Loucy (cell line): ENCODE measurements at regions not wholly inside any gene's neighbourhood (a gene's known extent, or its start where the extent isn't known, plus 50 kb on each side); places are given as distances from the start of the nearest gene placed in this dataset.

Source experiments
- H2AFZ ChIP-seq: fragments of 200-600 bp; sonication (generic); 2 replicates; pipeline ENCODE4 v1.6.0; 2016; ENCODE audit warnings: antibody characterized with exemption, mild to moderate bottlenecking, low read length, moderate library complexity
- H3F3A ChIP-seq: fragments of 200-600 bp; 2 replicates; pipeline ENCODE4 v1.6.0; 2016; ENCODE audit warnings: antibody characterized with exemption, low read depth, mild to moderate bottlenecking
- H3K27me3 ChIP-seq: fragments of 200-600 bp; sonication (generic); 2 replicates; pipeline ENCODE4 v1.6.1; 2014; ENCODE audit warnings: low read length, mild to moderate bottlenecking; ENCODE audit not compliant: insufficient read depth, poor library complexity, severe bottlenecking
- H3K36me3 ChIP-seq: fragments of 200-600 bp; sonication (generic); 2 replicates; pipeline ENCODE4 v1.6.1; 2016; ENCODE audit warnings: low read length; ENCODE audit not compliant: insufficient read depth
- H3K4me1 ChIP-seq: fragments of 200-600 bp; sonication (generic); 2 replicates; pipeline ENCODE4 v1.5.1; 2014; ENCODE audit warnings: low read length, mild to moderate bottlenecking; ENCODE audit not compliant: insufficient read depth, poor library complexity, severe bottlenecking
- H3K4me2 ChIP-seq: fragments of 200-600 bp; sonication (generic); 2 replicates; pipeline ENCODE4 v1.6.0; 2014; ENCODE audit warnings: antibody characterized with exemption, low read length, low read depth, mild to moderate bottlenecking; ENCODE audit not compliant: poor library complexity, severe bottlenecking
- H3K4me3 ChIP-seq: fragments of 200-600 bp; sonication (generic); 2 replicates; pipeline ENCODE4 v1.5.1; 2014; ENCODE audit warnings: low read length, mild to moderate bottlenecking, mixed read lengths; ENCODE audit not compliant: poor library complexity, severe bottlenecking
- H3K79me2 ChIP-seq: fragments of 200-600 bp; sonication (generic); 2 replicates; pipeline ENCODE4 v1.6.1; 2014; ENCODE audit warnings: low read length; ENCODE audit not compliant: insufficient read depth
- H3K9ac ChIP-seq: fragments of 200-600 bp; sonication (generic); 2 replicates; pipeline ENCODE4 v1.6.0; 2014; ENCODE audit warnings: mild to moderate bottlenecking, low read depth, low read length, moderate library complexity; ENCODE audit not compliant: poor library complexity, severe bottlenecking
- H3K9me2 ChIP-seq: fragments of 200-600 bp; sonication (generic); replicated peaks from 2 replicates; pipeline ENCODE4 v1.6.1; 2016; ENCODE audit warnings: low read depth, low read length, mixed read lengths
- H3K9me3 ChIP-seq: fragments of 200-600 bp; sonication (generic); 2 replicates; pipeline ENCODE4 v1.6.1; 2014; ENCODE audit warnings: mild to moderate bottlenecking, antibody characterized with exemption, low read length, low read depth; ENCODE audit not compliant: insufficient read depth
- H4K20me1 ChIP-seq: fragments of 200-600 bp; sonication (generic); 2 replicates; pipeline ENCODE4 v1.6.0; 2014; ENCODE audit warnings: antibody characterized with exemption, low read length, mild to moderate bottlenecking; ENCODE audit not compliant: insufficient read depth, poor library complexity, severe bottlenecking
- CTCF ChIP-seq: fragments of 200-600 bp; sonication (generic); conservative IDR thresholded peaks from 2 replicates; pipeline ENCODE4 v1.5.1; 2014; ENCODE audit warnings: mild to moderate bottlenecking, antibody characterized with exemption, low read length
- EZH2phosphoT487 ChIP-seq: fragments of 200-600 bp; IDR thresholded peaks from 2 replicates; pipeline ENCODE4 v1.6.1; 2018; ENCODE audit warnings: antibody characterized with exemption, mild to moderate bottlenecking, moderate library complexity, borderline replicate concordance

DNA sequence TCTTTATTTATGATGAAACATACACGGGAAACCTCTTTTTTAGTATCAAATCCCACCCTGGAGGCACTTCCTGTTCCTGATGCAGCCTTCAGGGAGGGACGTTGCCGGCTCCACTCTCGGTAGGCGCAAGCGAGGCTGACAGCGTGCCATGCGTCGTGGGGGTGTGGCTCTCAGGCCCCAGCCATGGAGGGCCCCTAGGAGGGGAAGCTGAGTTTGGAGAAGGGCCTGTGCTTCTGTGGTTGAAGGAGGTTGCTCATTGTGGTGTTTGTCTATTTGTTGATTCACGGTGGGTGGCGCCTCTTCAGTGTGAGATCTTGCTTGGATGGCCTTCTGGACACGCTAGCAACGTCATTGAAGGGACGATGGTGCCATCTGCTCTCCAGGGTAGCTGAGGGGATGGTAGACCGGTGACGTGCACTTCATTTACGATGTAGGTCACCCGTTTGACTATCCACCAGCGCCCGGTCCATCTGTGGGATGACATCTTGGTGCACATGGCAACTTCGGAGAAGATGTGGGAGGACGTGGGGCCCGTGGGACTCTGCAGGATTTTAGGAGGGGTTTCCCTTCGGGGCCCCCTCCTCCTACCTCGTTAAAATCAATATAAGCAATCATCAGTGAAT lies 126.3 kb upstream of the RTL1 start:
- Histone ChIP-seq H3F3A (no peaks in the 10 kb centered on the region), H3K9me3 (no peaks in the 10 kb centered on the region; the same call in 1 of the 2 replicates), H3K9me2 (no peaks in the 10 kb centered on the region), H3K36me3 (no peaks in the 10 kb centered on the region), H3K9ac (no peak overlapping the region), H3K4me2 (no peak overlapping the region), H4K20me1 (no peaks in the 10 kb centered on the region), H3K4me1 (no peaks in the 10 kb centered on the region), H3K4me3 (no peak overlapping the region), H3K27me3 (no peaks in the 10 kb centered on the region), H3K79me2 (no peaks in the 10 kb centered on the region), H2AFZ (no peak overlapping the region)
- TF ChIP-seq EZH2phosphoT487 (no peak), CTCF (no peak)

DNA sequence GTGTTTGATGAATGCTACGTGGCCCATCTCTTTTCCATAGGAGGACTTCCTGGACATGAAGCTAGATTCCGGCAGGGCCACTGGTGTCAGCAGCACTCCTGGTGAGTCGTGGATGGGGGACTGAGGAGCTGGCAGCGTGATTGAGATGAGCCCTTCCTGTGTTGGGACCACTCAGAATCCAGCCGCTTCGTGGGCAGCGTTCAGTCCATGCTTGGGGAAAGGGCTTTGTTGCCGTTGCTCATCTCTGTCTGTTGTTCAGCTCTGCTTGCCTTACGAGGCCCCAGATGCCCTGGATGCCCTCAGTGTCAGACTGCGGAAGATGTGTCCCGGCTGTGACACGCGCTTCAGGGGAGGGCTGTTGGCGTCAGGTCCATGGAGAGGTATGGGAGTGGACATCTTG lies 127.1 kb upstream of the RTL1 start:
- no peaks in the 10 kb centered on the region for H3K79me2 ChIP-seq
- no peak overlapping the region for H3K9ac ChIP-seq
- no peak for TF ChIP-seq CTCF
- no peak for TF ChIP-seq EZH2phosphoT487
- H3K4me2 ChIP-seq: no peak overlapping the region
- no peaks in the 10 kb centered on the region for H3K27me3 ChIP-seq
- no peak overlapping the region for H2AFZ ChIP-seq
- no peak overlapping the region for H3K4me3 ChIP-seq
- H3K36me3 ChIP-seq: no peaks in the 10 kb centered on the region
- no peaks in the 10 kb centered on the region for H3K4me1 ChIP-seq
- H3K9me2 ChIP-seq: no peaks in the 10 kb centered on the region
- no peaks in the 10 kb centered on the region for H3K9me3 ChIP-seq
- no peaks in the 10 kb centered on the region for H4K20me1 ChIP-seq
- no peaks in the 10 kb centered on the region for H3F3A ChIP-seq

DNA sequence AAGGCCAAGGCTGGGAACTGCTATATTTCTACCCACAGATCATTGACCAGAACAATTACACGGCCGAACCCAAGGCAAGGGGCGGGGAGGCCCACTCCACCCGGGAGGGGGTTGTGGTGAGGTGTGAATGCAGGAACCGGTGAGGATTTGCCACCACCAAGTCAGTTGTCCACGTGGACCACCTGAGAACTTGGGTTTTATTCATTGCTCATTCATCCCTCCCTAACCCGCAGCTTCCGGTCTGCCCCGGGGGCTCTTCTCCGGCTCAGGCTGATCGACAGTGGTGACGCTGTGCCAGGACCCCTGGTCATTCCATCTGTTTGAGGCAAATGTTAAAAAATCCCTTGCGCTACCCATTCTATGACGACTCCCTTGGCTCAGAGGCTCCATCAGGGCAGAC lies 127.7 kb upstream of the RTL1 start:
- Histone ChIP-seq H3K36me3 (no peaks in the 10 kb centered on the region), H3F3A (no peaks in the 10 kb centered on the region), H3K4me1 (no peaks in the 10 kb centered on the region)

More for the DNA sequence above, 127.7 kb upstream of the RTL1 start:
- H3K4me2 ChIP-seq: no peak overlapping the region
- H3K9me2 ChIP-seq: no peaks in the 10 kb centered on the region
- TF ChIP-seq CTCF (no peak), EZH2phosphoT487 (no peak)
- no peak overlapping the region for H3K4me3 ChIP-seq
- H2AFZ ChIP-seq: no peak overlapping the region
- H3K79me2 ChIP-seq: no peaks in the 10 kb centered on the region
- H3K9me3 ChIP-seq: no peaks in the 10 kb centered on the region
- H3K27me3 ChIP-seq: no peaks in the 10 kb centered on the region
- H3K9ac ChIP-seq: no peak overlapping the region
- H4K20me1 ChIP-seq: no peaks in the 10 kb centered on the region
